Kidney (tissue), 13 donors: ENCODE measurements at regions not wholly inside any gene's neighbourhood (a gene's known extent, or its start where the extent isn't known, plus 50 kb on each side); places are given as distances from the start of the nearest gene placed in this dataset.

ENCODE experiments used
- DNase-seq, 5 donors: peaks; one replicate each; pipeline ENCODE4 v3.0.0-alpha.2; 2013 to 2020
- FAIRE-seq: peaks from 2 replicates; lab custom pipeline; 2012; peaks lifted over from hg19 to GRCh38; lab: Jason Lieb, UNC
- H3K27ac ChIP-seq, 2 donors: one replicate each; pipeline ENCODE4 v1.7.0; 2013; ENCODE audit warnings: low read depth in 2 of 2, low read length in 2 of 2, inconsistent platforms in 1 of 2
- H3K27me3 ChIP-seq: one replicate; pipeline ENCODE4 v1.7.1; 2013; ENCODE audit warnings: low read length, inconsistent platforms; ENCODE audit not compliant: control insufficient read depth, insufficient read depth
- H3K36me3 ChIP-seq, 3 donors: one replicate each; pipeline versions ENCODE4 v1.7.0 to v1.7.1; 2013; ENCODE audit warnings: low read length in 3 of 3, control low read depth in 1 of 3, inconsistent platforms in 1 of 3; ENCODE audit not compliant: insufficient read depth in 3 of 3, control insufficient read depth in 2 of 3
- H3K4me1 ChIP-seq, 3 donors: one replicate each; pipeline versions ENCODE4 v1.7.0 to v1.7.1; 2013; ENCODE audit warnings: low read length in 3 of 3, inconsistent platforms in 1 of 3, low read depth in 1 of 3; ENCODE audit not compliant: control insufficient read depth in 2 of 3, insufficient read depth in 2 of 3
- H3K4me3 ChIP-seq, 3 donors: one replicate each; pipeline versions ENCODE4 v1.7.0 to v1.8.1; 2013; ENCODE audit warnings: low read length in 3 of 3, control low read depth in 1 of 3, inconsistent platforms in 1 of 3
- H3K9ac ChIP-seq, 3 donors: one replicate each; pipeline versions ENCODE4 v1.7.0 to v1.7.1; 2013; ENCODE audit warnings: low read length in 3 of 3, control low read depth in 1 of 3, inconsistent platforms in 1 of 3
- H3K9me3 ChIP-seq, 3 donors: one replicate each; pipeline versions ENCODE4 v1.7.0 to v1.7.1; 2013; ENCODE audit warnings: low read length in 3 of 3, control low read depth in 1 of 3, inconsistent platforms in 1 of 3; ENCODE audit not compliant: control insufficient read depth in 2 of 3, insufficient read depth in 1 of 3
- CTCF ChIP-seq: IDR thresholded peaks from 3 replicates; pipeline ENCODE4 v1.5.1; 2012; ENCODE audit warnings: mild to moderate bottlenecking, moderate library complexity, borderline replicate concordance; ENCODE audit not compliant: insufficient read depth; ENCODE audit errors: extremely low read depth
- intact Hi-C: fragments of 100-400 bp; cut with DNase I; formaldehyde crosslinking; loops from one replicate; pipeline ENCODE4 v1.11.1; 2022
- donor health status: control.
- donor health status: control.
- donor health status: control.
- donor health status: control.
- donor health status: control.
- donor health status: DM: yes; HTN: yes; CAD: no.
- donor health status: Normal renal cell carcinoma (clear cell type).

DNA sequence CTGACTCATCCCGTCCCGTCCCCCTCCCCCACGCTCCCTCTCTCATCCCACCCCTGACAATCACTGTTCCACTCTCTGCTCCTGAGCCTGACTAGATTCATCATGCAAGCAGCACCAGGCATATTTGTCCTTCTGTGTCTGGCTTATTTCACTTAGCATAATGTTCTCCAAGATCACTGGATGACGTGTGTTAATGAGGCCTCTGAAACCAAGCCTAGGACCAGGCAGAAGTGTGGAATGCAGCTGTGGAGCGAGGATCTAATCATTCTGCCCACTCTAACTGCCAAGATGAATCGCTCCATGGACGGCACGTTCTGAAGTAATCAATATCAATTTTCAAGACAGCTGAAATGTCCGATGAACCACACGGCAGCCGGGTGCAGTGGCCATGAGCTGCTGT is 122.4 kb upstream of the ZNF236 start:
- DNase-seq (peak in 1 of 5 donors; percentile 42), FAIRE-seq (no peak)
- Histone ChIP-seq H3K27me3 (no peaks in the 10 kb centered on the region), H3K36me3 (no peaks in the 10 kb centered on the region), H3K9ac (no peak overlapping the region), H3K9me3 (no peaks in the 10 kb centered on the region), H3K4me1 (peaks cover 0 to 3% (median 3%) of the 10 kb centered on the region in 3 donors), H3K4me3 (no peak overlapping the region), H3K27ac (no peak overlapping the region)
- no peak for TF ChIP-seq CTCF
- intact Hi-C loops, result no loop called here

DNA sequence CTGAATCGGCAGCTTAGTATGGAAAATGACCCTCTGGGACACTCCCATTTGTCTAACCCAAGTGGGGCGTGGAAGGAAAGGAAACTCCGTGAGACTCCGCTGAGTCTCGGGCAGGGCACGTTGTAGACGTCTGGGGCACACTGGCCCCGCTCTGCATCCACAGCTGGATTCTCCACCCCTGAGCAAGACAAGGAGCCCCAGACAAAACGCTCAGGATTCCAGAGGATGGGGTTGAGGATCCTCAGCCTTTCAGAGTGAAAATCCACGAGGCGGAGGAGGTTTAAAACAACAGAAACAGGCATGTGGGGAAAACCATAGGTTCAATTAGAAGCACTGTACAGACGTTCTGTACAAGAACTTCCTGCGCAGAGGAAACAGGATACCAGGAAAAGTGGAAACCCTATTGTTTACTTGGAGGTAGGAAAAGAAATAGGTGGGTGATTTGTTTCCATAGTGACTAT is 124.9 kb upstream of the ZNF236 start:
- H3K9me3 ChIP-seq, result no peaks in the 10 kb centered on the region
- FAIRE-seq (no peak), DNase-seq (peak in 4 of 5 donors; percentile 61 to 85 (median 73))
- no peaks in the 10 kb centered on the region for H3K36me3 ChIP-seq
- H3K27me3 ChIP-seq, result no peaks in the 10 kb centered on the region
- intact Hi-C loops, result no loop called here
- H3K27ac ChIP-seq, result no peak overlapping the region
- peaks cover 0 to 3% (median 3%) of the 10 kb centered on the region in 3 donors for H3K4me1 ChIP-seq
- H3K9ac ChIP-seq, result peak overlapping the region in 1 of 3 donors; percentile 26
- H3K4me3 ChIP-seq, result peak overlapping the region in 1 of 3 donors; percentile 44
- TF ChIP-seq CTCF, result no peak

GRCh38 chr18:76691800-76692199 is 130.6 kb upstream of the ZNF236 start:
- intact Hi-C loops, result no loop called here
- H3K4me3 ChIP-seq, result no peak overlapping the region
- no peak overlapping the region for H3K9ac ChIP-seq
- no peak overlapping the region for H3K27ac ChIP-seq
- no peaks in the 10 kb centered on the region for H3K36me3 ChIP-seq
- peaks cover 0 to 3% (median 2%) of the 10 kb centered on the region in 3 donors for H3K4me1 ChIP-seq
- TF ChIP-seq CTCF, result no peak
- no peaks in the 10 kb centered on the region for H3K9me3 ChIP-seq
- DNase-seq (no peak), FAIRE-seq (no peak)
- no peaks in the 10 kb centered on the region for H3K27me3 ChIP-seq

DNA sequence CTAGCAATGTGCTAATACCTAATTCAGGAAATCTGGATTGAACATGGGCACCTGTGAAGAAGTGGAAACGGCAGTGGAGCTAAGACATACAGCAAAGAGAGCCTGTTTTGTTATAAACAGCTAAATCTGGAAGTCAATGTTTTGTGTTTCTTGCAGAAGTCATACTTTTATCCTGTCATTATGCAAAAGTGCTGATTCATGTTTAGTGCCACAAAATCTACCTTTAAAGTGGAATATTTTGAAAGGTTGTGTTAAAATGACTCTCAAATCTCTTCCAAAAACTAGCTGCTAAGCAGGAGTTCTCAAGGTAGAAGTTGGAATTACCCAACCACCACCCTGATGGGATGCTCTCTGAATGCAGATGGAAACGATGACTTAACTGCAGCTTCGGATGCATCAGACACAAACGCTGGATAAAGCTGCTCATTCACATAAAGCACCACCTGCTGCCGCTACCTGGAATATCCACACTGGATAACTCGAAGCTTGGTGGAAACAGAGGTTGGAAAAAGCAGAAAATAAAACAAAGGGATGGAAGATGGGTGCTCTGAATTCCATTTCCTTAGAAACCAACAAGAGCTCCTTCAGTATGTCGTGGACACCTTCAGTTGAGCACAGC is 132.6 kb upstream of the ZNF236 start:
- DNase-seq, result no peak
- no peak for FAIRE-seq
- Histone ChIP-seq H3K27ac (no peak overlapping the region), H3K36me3 (no peaks in the 10 kb centered on the region), H3K4me1 (peaks cover 0 to 3% (median 2%) of the 10 kb centered on the region in 3 donors), H3K9me3 (no peaks in the 10 kb centered on the region), H3K4me3 (no peak overlapping the region), H3K9ac (no peak overlapping the region), H3K27me3 (no peaks in the 10 kb centered on the region)
- TF ChIP-seq CTCF, result no peak
- intact Hi-C loops, result no loop called here
